Thoracic aorta (tissue), 2 donors: ENCODE measurements at regions not wholly inside any gene's neighbourhood (a gene's known extent, or its start where the extent isn't known, plus 50 kb on each side); places are given as distances from the start of the nearest gene placed in this dataset.

Source experiments
- ATAC-seq: fragments of 150-250 bp; one replicate; pipeline ENCODE4 v1.8.0; 2017; ENCODE audit warnings: low read depth; ENCODE audit not compliant: insufficient number of reproducible peaks, low FRiP score
- DNase-seq: peaks from one replicate; pipeline ENCODE4 v3.0.0-alpha.2; 2020; ENCODE audit warnings: low spot score
- H3K27ac ChIP-seq, 2 donors: fragments of 200-600 bp; sonication (generic); 1 replicate in 1 of 2; 2 replicates in 1 of 2; pipeline ENCODE4 v1.5.1; 2016; ENCODE audit warnings: mild to moderate bottlenecking in 2 of 2, moderate library complexity in 2 of 2
- H3K27me3 ChIP-seq: fragments of 200-600 bp; sonication (generic); replicated peaks from 2 replicates; pipeline ENCODE4 v1.6.0; 2016; ENCODE audit warnings: mild to moderate bottlenecking; ENCODE audit not compliant: insufficient read depth
- H3K36me3 ChIP-seq: fragments of 200-600 bp; sonication (generic); one replicate; pipeline ENCODE4 v1.5.1; 2016
- H3K4me1 ChIP-seq, 2 donors: fragments of 200-600 bp; sonication (generic); 1 replicate in 1 of 2; 2 replicates in 1 of 2; pipeline versions ENCODE4 v1.5.1 to v1.6.0; 2016; ENCODE audit warnings: low read depth in 2 of 2, mild to moderate bottlenecking in 1 of 2; ENCODE audit not compliant: control insufficient read depth in 1 of 2
- H3K4me3 ChIP-seq: fragments of 200-600 bp; sonication (generic); 2 replicates; pipeline ENCODE4 v1.5.1; 2016; ENCODE audit warnings: mild to moderate bottlenecking
- H3K9me3 ChIP-seq: fragments of 200-600 bp; sonication (generic); 2 replicates; pipeline ENCODE4 v1.5.1; 2016
- CTCF ChIP-seq: fragments of 200-600 bp; sonication (generic); IDR thresholded peaks from one replicate; pipeline ENCODE4 v1.5.1; 2019; ENCODE audit warnings: antibody characterized with exemption

GRCh38 chr17:56098746-56099145, 54.5 kb upstream of the ANKFN1 start:
- H3K27ac ChIP-seq = no peak overlapping the region

GRCh38 chr17:56099649-56100048, 53.6 kb upstream of the ANKFN1 start:
- no peaks in the 10 kb centered on the region for H3K9me3 ChIP-seq

More at GRCh38 chr17:56098746-56099145, 54.5 kb upstream of the ANKFN1 start:
- no peak for ATAC-seq
- no peaks in the 10 kb centered on the region for H3K27me3 ChIP-seq
- no peaks in the 10 kb centered on the region for H3K36me3 ChIP-seq
- H3K4me1 ChIP-seq = no peaks in the 10 kb centered on the region
- no peak for TF ChIP-seq CTCF
- H3K4me3 ChIP-seq = no peak overlapping the region
- no peaks in the 10 kb centered on the region for H3K9me3 ChIP-seq
- no peak for DNase-seq

More at GRCh38 chr17:56099649-56100048, 53.6 kb upstream of the ANKFN1 start:
- H3K4me1 ChIP-seq = no peaks in the 10 kb centered on the region
- TF ChIP-seq CTCF = no peak
- no peaks in the 10 kb centered on the region for H3K36me3 ChIP-seq
- no peaks in the 10 kb centered on the region for H3K27me3 ChIP-seq
- ATAC-seq (no peak), DNase-seq (no peak)
- no peak overlapping the region for H3K4me3 ChIP-seq
- no peak overlapping the region for H3K27ac ChIP-seq
